Retinal pigment epithelial cell (primary cell): ENCODE measurements at regions not wholly inside any gene's neighbourhood (a gene's known extent, or its start where the extent isn't known, plus 50 kb on each side); places are given as distances from the start of the nearest gene placed in this dataset.
A peak's percentile ranks its signal among the peaks of the same experiment; 100 is the strongest.

Experiments used
- DNase-seq: peaks from one replicate; pipeline ENCODE4 v3.0.0-alpha.2; 2010; ENCODE audit warnings: low read depth
- H3K4me3 ChIP-seq: 2 replicates; pipeline ENCODE4 v1.5.1; 2011; ENCODE audit warnings: mild to moderate bottlenecking, low read length, control low read depth, moderate library complexity
- CTCF ChIP-seq: conservative IDR thresholded peaks from 2 replicates; pipeline ENCODE4 v1.5.1; 2011; ENCODE audit warnings: low read depth, low read length, control low read depth, inconsistent platforms

GRCh38 chr12:115474539-115475353, 790.8 kb upstream of the TBX3 start:
- no peak for DNase-seq
- no peak for TF ChIP-seq CTCF
- H3K4me3 ChIP-seq: no peak overlapping the region

GRCh38 chr12:115473257-115473956, 789.4 kb upstream of the TBX3 start:
- H3K4me3 ChIP-seq: no peak overlapping the region
- DNase-seq: no peak
- TF ChIP-seq CTCF: no peak

- DNase-seq: no peak
- no peak for TF ChIP-seq CTCF
- no peak overlapping the region for H3K4me3 ChIP-seq
Observed at GRCh38 chr12:115472852-115473251, 788.9 kb upstream of the TBX3 start.

GRCh38 chr12:115470977-115471376, 787.0 kb upstream of the TBX3 start:
- H3K4me3 ChIP-seq: no peak overlapping the region
- TF ChIP-seq CTCF: no peak
- DNase-seq: no peak

- TF ChIP-seq CTCF: no peak
- no peak overlapping the region for H3K4me3 ChIP-seq
- DNase-seq: no peak
Observed at GRCh38 chr12:115470526-115470925, 786.6 kb upstream of the TBX3 start.

GRCh38 chr12:115468087-115468510, 784.1 kb upstream of the TBX3 start:
- no peak for DNase-seq
- no peak overlapping the region for H3K4me3 ChIP-seq
- peak; percentile 26 for TF ChIP-seq CTCF

- no peak overlapping the region for H3K4me3 ChIP-seq
- DNase-seq: no peak
- no peak for TF ChIP-seq CTCF
Observed at GRCh38 chr12:115467531-115467930, 783.6 kb upstream of the TBX3 start.
